ENCODE measurements at regions not wholly inside any gene's neighbourhood (a gene's known extent, or its start where the extent isn't known, plus 50 kb on each side); places are given as distances from the start of the nearest gene placed in this dataset.

GRCh38 chr17:59512844-59513385 is 52.5 kb upstream of the DHX40 start:
- TF ChIP-seq CTCF (conservative IDR thresholded peaks at IDR 0.05; ENCODE audit: low read length): no peak
- TF ChIP-seq EZH2phosphoT487 (IDR thresholded peaks at IDR 0.05; ENCODE audit: borderline replicate concordance, low read depth, low read length): no peak
